WTC11 (cell line): ENCODE measurements at regions not wholly inside any gene's neighbourhood (a gene's known extent, or its start where the extent isn't known, plus 50 kb on each side); places are given as distances from the start of the nearest gene placed in this dataset.

ENCODE experiments used
- ATAC-seq: fragments of 200-7000 bp; cut with Tn5 transposase; 2 replicates; pipeline ENCODE4 v1.10.0; 2021; ENCODE audit warnings: mild to moderate bottlenecking, moderate library complexity
- CTCF ChIA-PET: fragments of 300-600 bp; sonication (Branson Sonifier 250); formaldehyde crosslinking; loops from one replicate; lab custom pipeline; 2021; ENCODE audit warnings: antibody characterized with exemption; lab: Charles Lee
- POLR2A ChIA-PET: fragments of 350-600 bp; sonication (Branson Sonifier 250); formaldehyde crosslinking; loops from one replicate; lab custom pipeline; 2021; ENCODE audit warnings: antibody characterized with exemption; lab: Charles Lee
- DNase-seq: peaks from one replicate; pipeline ENCODE4 v3.0.0; 2021; ENCODE audit warnings: low spot score
- H3K27ac Mint-ChIP-seq: 2 replicates; pipeline ENCODE4 v1.8.0; 2021; ENCODE audit warnings: mixed read lengths
- H3K27me3 Mint-ChIP-seq: 2 replicates; pipeline ENCODE4 v1.8.0; 2021; ENCODE audit warnings: low read depth, mild to moderate bottlenecking, moderate library complexity, mixed read lengths
- H3K36me3 Mint-ChIP-seq: 2 replicates; pipeline ENCODE4 v1.8.0; 2021; ENCODE audit warnings: mixed read lengths
- H3K4me1 Mint-ChIP-seq: 2 replicates; pipeline ENCODE4 v1.8.0; 2022; ENCODE audit warnings: mixed read lengths
- H3K4me3 Mint-ChIP-seq: 2 replicates; pipeline ENCODE4 v1.8.0; 2021; ENCODE audit warnings: mild to moderate bottlenecking, moderate library complexity, mixed read lengths
- H3K9me3 Mint-ChIP-seq: 2 replicates; pipeline ENCODE4 v1.8.0; 2021; ENCODE audit warnings: mixed read lengths
- E2F4 ChIP-seq: sonication (generic); formaldehyde crosslinking; IDR thresholded peaks from 2 replicates; pipeline ENCODE4 v1.8.1; 2022; ENCODE audit warnings: low read depth, mild to moderate bottlenecking, moderate library complexity, missing genetic modification reagents, borderline replicate concordance
- EMX1 ChIP-seq: fragments of 250-450 bp; sonication (Bioruptor Pico); IDR thresholded peaks from 2 replicates; pipeline ENCODE4 v1.8.0; 2021; ENCODE audit warnings: mild to moderate bottlenecking
- HMGA2 ChIP-seq: fragments of 250-450 bp; sonication (Bioruptor Pico); IDR thresholded peaks from 2 replicates; pipeline ENCODE4 v1.4.0; 2021; ENCODE audit warnings: mild to moderate bottlenecking, moderate library complexity
- IRF1 ChIP-seq: sonication (generic); formaldehyde crosslinking; IDR thresholded peaks from 2 replicates; pipeline ENCODE4 v1.8.0; 2023; ENCODE audit warnings: missing genetic modification reagents
- NFATC4 ChIP-seq: fragments of 250-450 bp; sonication (Bioruptor Pico); IDR thresholded peaks from 2 replicates; pipeline ENCODE4 v1.9.0; 2021; ENCODE audit warnings: mild to moderate bottlenecking
- NFE2L1 ChIP-seq: sonication (generic); formaldehyde crosslinking; IDR thresholded peaks from 2 replicates; pipeline ENCODE4 v1.8.1; 2023; ENCODE audit warnings: missing genetic modification reagents
- NR3C1 ChIP-seq: sonication (generic); formaldehyde crosslinking; conservative IDR thresholded peaks from 2 replicates; pipeline ENCODE4 v1.8.1; 2023; ENCODE audit warnings: low read depth, mild to moderate bottlenecking, missing genetic modification reagents
- OVOL2 ChIP-seq: fragments of 250-450 bp; sonication (Bioruptor Pico); IDR thresholded peaks from 2 replicates; pipeline ENCODE4 v1.9.0; 2021; ENCODE audit warnings: mild to moderate bottlenecking, borderline replicate concordance
- PRRX2 ChIP-seq: fragments of 250-450 bp; sonication (Bioruptor Pico); IDR thresholded peaks from 2 replicates; pipeline ENCODE4 v1.8.0; 2021; ENCODE audit warnings: mild to moderate bottlenecking
- RORB ChIP-seq: fragments of 250-450 bp; sonication (Bioruptor Pico); IDR thresholded peaks from 2 replicates; pipeline ENCODE4 v1.9.0; 2021; ENCODE audit warnings: mild to moderate bottlenecking
- SMAD4 ChIP-seq: sonication (generic); formaldehyde crosslinking; IDR thresholded peaks from 2 replicates; pipeline ENCODE4 v1.8.0; 2022; ENCODE audit warnings: mild to moderate bottlenecking, missing genetic modification reagents
- ZBTB21 ChIP-seq: sonication (generic); formaldehyde crosslinking; IDR thresholded peaks from 2 replicates; pipeline ENCODE4 v1.8.1; 2023; ENCODE audit warnings: mild to moderate bottlenecking, missing genetic modification reagents, borderline replicate concordance
- ZNF121 ChIP-seq: sonication (generic); formaldehyde crosslinking; IDR thresholded peaks from 2 replicates; pipeline ENCODE4 v1.8.0; 2023; ENCODE audit warnings: missing genetic modification reagents
- ZNF263 ChIP-seq: sonication (generic); formaldehyde crosslinking; IDR thresholded peaks from 2 replicates; pipeline ENCODE4 v1.8.1; 2022; ENCODE audit warnings: low read depth, mild to moderate bottlenecking, moderate library complexity, missing genetic modification reagents
- ZNF425 ChIP-seq: fragments of 250-450 bp; sonication (Bioruptor Pico); conservative IDR thresholded peaks from 2 replicates; pipeline ENCODE4 v1.9.0; 2021; ENCODE audit warnings: mild to moderate bottlenecking
- ZSCAN18 ChIP-seq: fragments of 250-450 bp; sonication (Bioruptor Pico); IDR thresholded peaks from 2 replicates; pipeline ENCODE4 v2.1.2; 2022; ENCODE audit warnings: mild to moderate bottlenecking, moderate library complexity
- TF ChIP-seq, protein P1 (sequence below): sonication (generic); formaldehyde crosslinking; IDR thresholded peaks from 2 replicates; pipeline ENCODE4 v1.8.0; 2023; ENCODE audit warnings: mild to moderate bottlenecking, missing genetic modification reagents
- TF ChIP-seq, protein P2 (sequence below): sonication (generic); formaldehyde crosslinking; IDR thresholded peaks from 2 replicates; pipeline ENCODE4 v1.8.1; 2023; ENCODE audit warnings: mild to moderate bottlenecking, missing genetic modification reagents
- TF ChIP-seq, protein P3 (sequence below): sonication (generic); formaldehyde crosslinking; IDR thresholded peaks from 2 replicates; pipeline ENCODE4 v1.8.0; 2022; ENCODE audit warnings: mild to moderate bottlenecking, missing genetic modification reagents
- TF ChIP-seq, protein P4 (sequence below): fragments of 250-450 bp; sonication (Bioruptor Pico); IDR thresholded peaks from 2 replicates; pipeline ENCODE4 v1.9.0; 2021; ENCODE audit warnings: mild to moderate bottlenecking

GRCh38 chr12:33678221-33678964, 238.8 kb upstream of the SYT10 start (continued):
- no peak for TF ChIP-seq OVOL2 (CRISPR knock-in tag)
- no peak for TF ChIP-seq ZNF121
- TF ChIP-seq, protein P1, sequence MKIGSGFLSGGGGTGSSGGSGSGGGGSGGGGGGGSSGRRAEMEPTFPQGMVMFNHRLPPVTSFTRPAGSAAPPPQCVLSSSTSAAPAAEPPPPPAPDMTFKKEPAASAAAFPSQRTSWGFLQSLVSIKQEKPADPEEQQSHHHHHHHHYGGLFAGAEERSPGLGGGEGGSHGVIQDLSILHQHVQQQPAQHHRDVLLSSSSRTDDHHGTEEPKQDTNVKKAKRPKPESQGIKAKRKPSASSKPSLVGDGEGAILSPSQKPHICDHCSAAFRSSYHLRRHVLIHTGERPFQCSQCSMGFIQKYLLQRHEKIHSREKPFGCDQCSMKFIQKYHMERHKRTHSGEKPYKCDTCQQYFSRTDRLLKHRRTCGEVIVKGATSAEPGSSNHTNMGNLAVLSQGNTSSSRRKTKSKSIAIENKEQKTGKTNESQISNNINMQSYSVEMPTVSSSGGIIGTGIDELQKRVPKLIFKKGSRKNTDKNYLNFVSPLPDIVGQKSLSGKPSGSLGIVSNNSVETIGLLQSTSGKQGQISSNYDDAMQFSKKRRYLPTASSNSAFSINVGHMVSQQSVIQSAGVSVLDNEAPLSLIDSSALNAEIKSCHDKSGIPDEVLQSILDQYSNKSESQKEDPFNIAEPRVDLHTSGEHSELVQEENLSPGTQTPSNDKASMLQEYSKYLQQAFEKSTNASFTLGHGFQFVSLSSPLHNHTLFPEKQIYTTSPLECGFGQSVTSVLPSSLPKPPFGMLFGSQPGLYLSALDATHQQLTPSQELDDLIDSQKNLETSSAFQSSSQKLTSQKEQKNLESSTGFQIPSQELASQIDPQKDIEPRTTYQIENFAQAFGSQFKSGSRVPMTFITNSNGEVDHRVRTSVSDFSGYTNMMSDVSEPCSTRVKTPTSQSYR: no peak
- TF ChIP-seq HMGA2: no peak
- no peak for TF ChIP-seq PRRX2 (CRISPR knock-in tag)
- no peak for TF ChIP-seq NFE2L1 (CRISPR knock-in tag)
- TF ChIP-seq ZNF263 (CRISPR knock-in tag): no peak
- no peak for TF ChIP-seq ZBTB21
- no peak for TF ChIP-seq RORB (CRISPR knock-in tag)
- TF ChIP-seq ZSCAN18 (CRISPR knock-in tag): no peak
- TF ChIP-seq EMX1: no peak

DNA sequence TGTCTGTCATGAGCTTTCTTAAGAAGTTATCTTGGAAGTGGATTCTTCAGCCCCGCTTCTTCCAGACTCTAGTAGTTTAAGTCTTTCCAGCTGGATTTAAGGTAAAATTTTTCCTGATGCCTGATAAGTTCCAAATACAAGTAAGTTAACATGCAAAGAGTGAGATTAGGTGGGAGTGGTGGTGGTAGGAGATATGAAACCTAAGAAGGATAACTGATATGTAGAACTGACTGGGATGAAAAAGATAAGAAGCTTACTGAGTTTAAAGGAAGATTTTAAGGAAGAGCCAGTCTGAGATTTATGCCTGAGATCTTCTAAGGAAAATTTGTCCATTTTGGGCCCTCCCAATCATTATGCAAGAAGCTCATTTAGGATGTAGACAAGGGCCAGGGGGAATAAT, 250.9 kb upstream of the SYT10 start:
- TF ChIP-seq SMAD4 (CRISPR knock-in tag): no peak
- TF ChIP-seq NFATC4 (CRISPR knock-in tag): no peak
- TF ChIP-seq, protein P2, sequence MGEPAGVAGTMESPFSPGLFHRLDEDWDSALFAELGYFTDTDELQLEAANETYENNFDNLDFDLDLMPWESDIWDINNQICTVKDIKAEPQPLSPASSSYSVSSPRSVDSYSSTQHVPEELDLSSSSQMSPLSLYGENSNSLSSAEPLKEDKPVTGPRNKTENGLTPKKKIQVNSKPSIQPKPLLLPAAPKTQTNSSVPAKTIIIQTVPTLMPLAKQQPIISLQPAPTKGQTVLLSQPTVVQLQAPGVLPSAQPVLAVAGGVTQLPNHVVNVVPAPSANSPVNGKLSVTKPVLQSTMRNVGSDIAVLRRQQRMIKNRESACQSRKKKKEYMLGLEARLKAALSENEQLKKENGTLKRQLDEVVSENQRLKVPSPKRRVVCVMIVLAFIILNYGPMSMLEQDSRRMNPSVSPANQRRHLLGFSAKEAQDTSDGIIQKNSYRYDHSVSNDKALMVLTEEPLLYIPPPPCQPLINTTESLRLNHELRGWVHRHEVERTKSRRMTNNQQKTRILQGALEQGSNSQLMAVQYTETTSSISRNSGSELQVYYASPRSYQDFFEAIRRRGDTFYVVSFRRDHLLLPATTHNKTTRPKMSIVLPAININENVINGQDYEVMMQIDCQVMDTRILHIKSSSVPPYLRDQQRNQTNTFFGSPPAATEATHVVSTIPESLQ: no peak
- TF ChIP-seq, protein P3, sequence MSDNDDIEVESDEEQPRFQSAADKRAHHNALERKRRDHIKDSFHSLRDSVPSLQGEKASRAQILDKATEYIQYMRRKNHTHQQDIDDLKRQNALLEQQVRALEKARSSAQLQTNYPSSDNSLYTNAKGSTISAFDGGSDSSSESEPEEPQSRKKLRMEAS (CRISPR knock-in tag): no peak
- TF ChIP-seq ZNF121: no peak
- ChIA-PET CTCF (no interaction called here), POLR2A (no interaction called here)
- Mint-ChIP-seq H3K4me3 (no peak overlapping the region), H3K27ac (no peak overlapping the region), H3K27me3 (no peaks in the 10 kb centered on the region), H3K36me3 (peaks cover 5% of the 10 kb centered on the region), H3K9me3 (peaks cover 6% of the 10 kb centered on the region), H3K4me1 (no peaks in the 10 kb centered on the region)
- no peak for DNase-seq
- no peak for ATAC-seq

DNA sequence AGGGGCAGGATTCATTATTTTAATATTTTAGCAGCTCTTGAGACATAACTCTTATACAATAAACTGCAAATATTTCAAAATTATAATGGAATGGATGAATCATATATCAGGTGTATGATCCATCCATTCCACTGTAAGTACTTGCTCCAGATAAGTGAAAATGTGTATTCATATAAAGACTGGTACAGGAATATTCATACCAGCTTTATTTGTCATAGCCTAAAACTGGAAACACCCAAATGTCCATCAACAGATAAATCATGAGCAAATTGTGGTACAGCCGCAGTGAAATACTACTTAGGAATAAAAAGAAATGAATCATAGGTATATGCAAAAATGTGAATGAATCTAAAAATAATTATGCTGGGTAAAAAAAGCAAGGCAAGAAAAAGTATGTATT, 263.6 kb upstream of the SYT10 start:
- no peaks in the 10 kb centered on the region for H3K27me3 Mint-ChIP-seq
- TF ChIP-seq, protein P1: no peak
- TF ChIP-seq E2F4 (CRISPR knock-in tag) (no peak), NR3C1 (CRISPR knock-in tag) (no peak), IRF1 (CRISPR knock-in tag) (no peak), ZNF425 (CRISPR knock-in tag) (no peak)
- TF ChIP-seq, protein P4, sequence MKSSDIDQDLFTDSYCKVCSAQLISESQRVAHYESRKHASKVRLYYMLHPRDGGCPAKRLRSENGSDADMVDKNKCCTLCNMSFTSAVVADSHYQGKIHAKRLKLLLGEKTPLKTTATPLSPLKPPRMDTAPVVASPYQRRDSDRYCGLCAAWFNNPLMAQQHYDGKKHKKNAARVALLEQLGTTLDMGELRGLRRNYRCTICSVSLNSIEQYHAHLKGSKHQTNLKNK (CRISPR knock-in tag): no peak

More for the DNA sequence above, 263.6 kb upstream of the SYT10 start:
- H3K9me3 Mint-ChIP-seq: no peaks in the 10 kb centered on the region
- H3K27ac Mint-ChIP-seq: no peak overlapping the region
- H3K4me1 Mint-ChIP-seq: no peaks in the 10 kb centered on the region
- no peak for DNase-seq
- ChIA-PET POLR2A (no interaction called here), CTCF (no interaction called here)
- ATAC-seq: no peak
- H3K36me3 Mint-ChIP-seq: no peaks in the 10 kb centered on the region
- no peak overlapping the region for H3K4me3 Mint-ChIP-seq
